IMR-90 (cell line): ENCODE measurements at regions not wholly inside any gene's neighbourhood (a gene's known extent, or its start where the extent isn't known, plus 50 kb on each side); places are given as distances from the start of the nearest gene placed in this dataset.

ENCODE experiments used
- ATAC-seq: fragments of 200-7000 bp; cut with Tn5 transposase; 2 replicates; pipeline ENCODE4 v1.9.1; 2020; ENCODE audit warnings: low read depth, mild to moderate bottlenecking, moderate library complexity
- BruUV-seq: library from RNA; stranded (reverse); fragments of 400-500 nt; replicated peaks from 2 replicates; lab custom pipeline; 2021; lab: Mats Ljungman, UMichigan
- CTCF ChIA-PET: fragments of 300-600 bp; formaldehyde crosslinking; extraction: SDS; loops from one replicate; lab custom pipeline; 2021; ENCODE audit warnings: antibody characterized with exemption; lab: Yijun Ruan, JAX
- POLR2A ChIA-PET: fragments of 300-600 bp; sonication (Branson Sonifier 250); formaldehyde crosslinking; loops from one replicate; lab custom pipeline; 2022; ENCODE audit warnings: antibody characterized with exemption; ENCODE audit not compliant: unreplicated experiment; lab: Charles Lee
- DNase-seq: peaks from one replicate; pipeline ENCODE4 v3.0.0; 2013
- H2AFZ ChIP-seq: replicated peaks from 2 replicates; pipeline ENCODE3; 2013; ENCODE audit warnings: low read length, mild to moderate bottlenecking; ENCODE audit not compliant: poor library complexity
- H2AK5ac ChIP-seq: 2 replicates; pipeline ENCODE4 v1.6.1; 2013; ENCODE audit warnings: low read depth, low read length, inconsistent platforms
- H2AK9ac ChIP-seq: replicated peaks from 2 replicates; pipeline ENCODE3; 2013; ENCODE audit warnings: mild to moderate bottlenecking, low read depth, low read length, moderate library complexity; ENCODE audit not compliant: poor library complexity
- H2BK120ac ChIP-seq: 2 replicates; pipeline ENCODE4 v1.6.1; 2013; ENCODE audit warnings: low read depth, low read length, inconsistent platforms
- H2BK15ac ChIP-seq: 3 replicates; pipeline ENCODE4 v1.6.1; 2013; ENCODE audit warnings: low read depth, low read length, inconsistent platforms
- H2BK20ac ChIP-seq: 2 replicates; pipeline ENCODE4 v1.6.1; 2013; ENCODE audit warnings: low read depth, mild to moderate bottlenecking, inconsistent platforms, low read length, moderate library complexity
- H2BK5ac ChIP-seq: 2 replicates; pipeline ENCODE4 v1.6.1; 2013; ENCODE audit warnings: mild to moderate bottlenecking, low read depth, low read length, inconsistent platforms; ENCODE audit not compliant: poor library complexity, severe bottlenecking
- H3K14ac ChIP-seq: replicated peaks from 2 replicates; pipeline ENCODE4 v1.6.1; 2013; ENCODE audit warnings: low read depth, low read length, inconsistent platforms
- H3K18ac ChIP-seq: 2 replicates; pipeline ENCODE4 v1.6.1; 2013; ENCODE audit warnings: low read depth, low read length, control low read depth
- H3K23ac ChIP-seq: 2 replicates; pipeline ENCODE4 v1.6.1; 2013; ENCODE audit warnings: low read depth, low read length, inconsistent platforms
- H3K27ac ChIP-seq: 2 replicates; pipeline ENCODE4 v1.5.1; 2013; ENCODE audit warnings: mild to moderate bottlenecking, control low read depth, low read length; ENCODE audit not compliant: insufficient read depth
- H3K27me3 ChIP-seq: 2 replicates; pipeline ENCODE4 v1.6.1; 2013; ENCODE audit warnings: low read length; ENCODE audit not compliant: control insufficient read depth, insufficient read depth
- H3K36me3 ChIP-seq: 2 replicates; pipeline ENCODE4 v1.6.1; 2013; ENCODE audit warnings: low read length, mixed read lengths; ENCODE audit not compliant: control insufficient read depth, insufficient read depth
- H3K4ac ChIP-seq: 2 replicates; pipeline ENCODE4 v1.6.1; 2013; ENCODE audit warnings: low read depth, low read length, inconsistent platforms
- H3K4me1 ChIP-seq: 2 replicates; pipeline ENCODE4 v1.6.1; 2013; ENCODE audit warnings: low read length, mixed read lengths; ENCODE audit not compliant: control insufficient read depth, insufficient read depth
- H3K4me2 ChIP-seq: 2 replicates; pipeline ENCODE4 v1.6.1; 2013; ENCODE audit warnings: low read depth, mild to moderate bottlenecking, control low read depth, low read length, moderate library complexity
- H3K4me3 ChIP-seq: 2 replicates; pipeline ENCODE4 v1.5.1; 2013; ENCODE audit warnings: low read depth, mild to moderate bottlenecking, control low read depth, low read length, moderate library complexity; ENCODE audit not compliant: insufficient read depth
- H3K56ac ChIP-seq: 2 replicates; pipeline ENCODE4 v1.6.1; 2013; ENCODE audit warnings: low read length, inconsistent platforms; ENCODE audit not compliant: insufficient read depth; ENCODE audit errors: extremely low read depth
- H3K79me1 ChIP-seq, 2 experiments: 2 replicates each; pipeline ENCODE4 v1.6.1; 2013; ENCODE audit warnings: low read length in 2 of 2, inconsistent platforms in 1 of 2, low read depth in 1 of 2
- H3K9ac ChIP-seq: 2 replicates; pipeline ENCODE4 v1.6.1; 2013; ENCODE audit warnings: low read depth, low read length, control low read depth
- H3K9me1 ChIP-seq: 2 replicates; pipeline ENCODE4 v1.6.1; 2013; ENCODE audit warnings: low read length, inconsistent platforms; ENCODE audit not compliant: insufficient read depth
- H3K9me3 ChIP-seq: 2 replicates; pipeline ENCODE4 v1.6.1; 2013; ENCODE audit warnings: low read length; ENCODE audit not compliant: control insufficient read depth, insufficient read depth
- H4K20me1 ChIP-seq: 2 replicates; pipeline ENCODE4 v1.6.1; 2013; ENCODE audit warnings: low read length, inconsistent platforms; ENCODE audit not compliant: insufficient read depth
- H4K5ac ChIP-seq: 2 replicates; pipeline ENCODE4 v1.6.1; 2013; ENCODE audit warnings: mild to moderate bottlenecking, low read depth, low read length, control low read depth
- H4K8ac ChIP-seq, 2 experiments: 2 replicates each; pipeline ENCODE4 v1.6.1; 2013; ENCODE audit warnings: low read depth in 2 of 2, low read length in 2 of 2, control low read depth in 1 of 2, inconsistent platforms in 1 of 2
- H4K91ac ChIP-seq: 2 replicates; pipeline ENCODE4 v1.6.1; 2013; ENCODE audit warnings: low read depth, low read length, inconsistent platforms; ENCODE audit not compliant: insufficient read depth
- CEBPB ChIP-seq: IDR thresholded peaks from 2 replicates; pipeline ENCODE4 v1.6.1; 2012; ENCODE audit warnings: low read depth, low read length, improper control_type of control experiment
- FOS ChIP-seq: fragments of 150-350 bp; IDR thresholded peaks from 2 replicates; pipeline ENCODE4 v1.6.1; 2016; ENCODE audit warnings: low read depth, low read length
- MAFK ChIP-seq: IDR thresholded peaks from 2 replicates; pipeline ENCODE4 v1.6.1; 2012; ENCODE audit warnings: low read depth, low read length, improper control_type of control experiment
- MAZ ChIP-seq: IDR thresholded peaks from 2 replicates; pipeline ENCODE4 v1.6.1; 2012; ENCODE audit warnings: low read depth, mild to moderate bottlenecking, low read length, improper control_type of control experiment, moderate library complexity, borderline replicate concordance
- MXI1 ChIP-seq: IDR thresholded peaks from 2 replicates; pipeline ENCODE4 v1.6.1; 2012; ENCODE audit warnings: low read depth, mild to moderate bottlenecking, low read length, moderate library complexity, borderline replicate concordance
- NFE2L2 ChIP-seq: fragments of 150-350 bp; IDR thresholded peaks from 2 replicates; pipeline ENCODE4 v1.6.1; 2016; ENCODE audit warnings: low read depth, mild to moderate bottlenecking, low read length
- POLR2A ChIP-seq: IDR thresholded peaks from 2 replicates; pipeline ENCODE4 v1.6.1; 2012; ENCODE audit warnings: mild to moderate bottlenecking, low read depth, low read length
- RAD21 ChIP-seq: IDR thresholded peaks from 2 replicates; pipeline ENCODE4 v1.6.1; 2012; ENCODE audit warnings: low read length, improper control_type of control experiment
- RCOR1 ChIP-seq: IDR thresholded peaks from 2 replicates; pipeline ENCODE4 v1.6.1; 2012; ENCODE audit warnings: mild to moderate bottlenecking, low read length, improper control_type of control experiment; ENCODE audit not compliant: insufficient replicate concordance
- RFX5 ChIP-seq: IDR thresholded peaks from 2 replicates; pipeline ENCODE4 v1.8.0; 2012; ENCODE audit warnings: low read depth, mild to moderate bottlenecking, low read length, moderate library complexity
- SMC3 ChIP-seq: fragments of 150-350 bp; IDR thresholded peaks from 2 replicates; pipeline ENCODE4 v1.6.1; 2016; ENCODE audit warnings: low read depth, mild to moderate bottlenecking, antibody characterized with exemption, low read length, moderate library complexity
- WGBS, 2 experiments: methylation state at CpG; one replicate each; pipeline versions ENCODE4 v1.1.5 to v1.1.7; 2013; ENCODE audit warnings: missing lambda C conversion rate in 2 of 2; ENCODE audit not compliant: insufficient read length in 1 of 2; ENCODE audit errors: extremely low coverage in 2 of 2; 5-methylcytosine and 5-hydroxymethylcytosine counted together
- dilution Hi-C: fragments of 300-500 bp; cut with HindIII; formaldehyde crosslinking; loops from one replicate; pipeline ENCODE4 v1.14.3; 2018; ENCODE audit warnings: low sequenced_read_pairs; ENCODE audit not compliant: unreplicated experiment
- in situ Hi-C: fragments of 300-500 bp; cut with MboI; formaldehyde crosslinking; loops from 3 replicates; pipeline ENCODE4 v1.14.3; 2019; ENCODE audit warnings: low sequenced_read_pairs, inconsistent platforms, mixed read lengths
- intact Hi-C: fragments of 100-400 bp; cut with micrococcal nuclease; formaldehyde crosslinking; loops from 2 replicates; pipeline ENCODE4 v1.10.0; 2022
- TF ChIP-seq, protein P1 (sequence below): fragments of 150-350 bp; IDR thresholded peaks from 2 replicates; pipeline ENCODE4 v1.6.1; 2017; ENCODE audit warnings: mild to moderate bottlenecking, antibody characterized with exemption, low read length, low read depth
- TF ChIP-seq, protein P2 (sequence below): conservative IDR thresholded peaks from 2 replicates; pipeline ENCODE4 v1.5.1; 2012; ENCODE audit warnings: mild to moderate bottlenecking, low read depth, low read length, improper control_type of control experiment

DNA sequence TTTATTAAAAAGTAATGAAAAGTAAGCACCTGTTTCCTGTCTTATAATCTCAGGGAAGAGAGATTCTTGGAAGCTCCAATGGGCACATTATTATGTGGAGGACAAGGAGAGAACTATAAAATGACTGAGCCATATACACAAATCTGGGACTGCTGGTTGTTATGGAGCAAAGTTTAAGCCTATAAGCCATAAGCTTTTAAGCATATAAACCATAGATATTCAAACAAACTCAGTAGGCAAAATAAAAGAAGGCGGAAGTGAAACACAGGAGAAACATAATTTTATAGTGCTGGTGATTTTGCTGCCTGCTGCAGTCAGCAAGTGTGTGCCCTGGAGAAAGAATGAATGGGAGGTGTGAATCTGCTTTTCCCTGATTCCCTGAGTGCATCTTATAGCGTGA, 274.4 kb downstream of the KIF20B start:
- in situ Hi-C loops (no loop called here), intact Hi-C loops (no loop called here), dilution Hi-C loops (no loop called here)
- ATAC-seq (no peak), DNase-seq (no peak)
- no peak overlapping the region for H3K23ac ChIP-seq
- H2AFZ ChIP-seq, result no peak overlapping the region
- no CpG with 5 or more reads among the region's 2 CpGs for WGBS, 2 experiments
- no peak overlapping the region for H2BK20ac ChIP-seq
- no peaks in the 10 kb centered on the region for H3K79me1 ChIP-seq
- H3K4me1 ChIP-seq, result no peaks in the 10 kb centered on the region
- H4K8ac ChIP-seq, result no peak overlapping the region
- H3K56ac ChIP-seq, result no peak overlapping the region
- H3K4me3 ChIP-seq, result no peak overlapping the region
- no peak overlapping the region for H3K14ac ChIP-seq
- H3K9me3 ChIP-seq, result no peaks in the 10 kb centered on the region
- no peak overlapping the region for H4K91ac ChIP-seq
- H4K20me1 ChIP-seq, result no peaks in the 10 kb centered on the region
- no peak overlapping the region for H3K18ac ChIP-seq
- no peak overlapping the region for H2AK9ac ChIP-seq
- BruUV-seq, result no TSS peak
- H3K27me3 ChIP-seq, result no peaks in the 10 kb centered on the region; the same call in 1 of the 2 replicates
- no peak overlapping the region for H2AK5ac ChIP-seq
- no peaks in the 10 kb centered on the region for H3K36me3 ChIP-seq
- H3K9ac ChIP-seq, result no peak overlapping the region
- H2BK5ac ChIP-seq, result no peak overlapping the region
- TF ChIP-seq, protein P1, sequence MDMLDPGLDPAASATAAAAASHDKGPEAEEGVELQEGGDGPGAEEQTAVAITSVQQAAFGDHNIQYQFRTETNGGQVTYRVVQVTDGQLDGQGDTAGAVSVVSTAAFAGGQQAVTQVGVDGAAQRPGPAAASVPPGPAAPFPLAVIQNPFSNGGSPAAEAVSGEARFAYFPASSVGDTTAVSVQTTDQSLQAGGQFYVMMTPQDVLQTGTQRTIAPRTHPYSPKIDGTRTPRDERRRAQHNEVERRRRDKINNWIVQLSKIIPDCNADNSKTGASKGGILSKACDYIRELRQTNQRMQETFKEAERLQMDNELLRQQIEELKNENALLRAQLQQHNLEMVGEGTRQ, result no peak
- TF ChIP-seq CEBPB, result no peak
- TF ChIP-seq MXI1, result no peak
- TF ChIP-seq MAFK, result no peak
- no peak for TF ChIP-seq FOS
- no peak for TF ChIP-seq RAD21
- no peak for TF ChIP-seq RFX5
- no peak for TF ChIP-seq RCOR1
- no peak for TF ChIP-seq SMC3
- no peak for TF ChIP-seq POLR2A
- TF ChIP-seq, protein P2, sequence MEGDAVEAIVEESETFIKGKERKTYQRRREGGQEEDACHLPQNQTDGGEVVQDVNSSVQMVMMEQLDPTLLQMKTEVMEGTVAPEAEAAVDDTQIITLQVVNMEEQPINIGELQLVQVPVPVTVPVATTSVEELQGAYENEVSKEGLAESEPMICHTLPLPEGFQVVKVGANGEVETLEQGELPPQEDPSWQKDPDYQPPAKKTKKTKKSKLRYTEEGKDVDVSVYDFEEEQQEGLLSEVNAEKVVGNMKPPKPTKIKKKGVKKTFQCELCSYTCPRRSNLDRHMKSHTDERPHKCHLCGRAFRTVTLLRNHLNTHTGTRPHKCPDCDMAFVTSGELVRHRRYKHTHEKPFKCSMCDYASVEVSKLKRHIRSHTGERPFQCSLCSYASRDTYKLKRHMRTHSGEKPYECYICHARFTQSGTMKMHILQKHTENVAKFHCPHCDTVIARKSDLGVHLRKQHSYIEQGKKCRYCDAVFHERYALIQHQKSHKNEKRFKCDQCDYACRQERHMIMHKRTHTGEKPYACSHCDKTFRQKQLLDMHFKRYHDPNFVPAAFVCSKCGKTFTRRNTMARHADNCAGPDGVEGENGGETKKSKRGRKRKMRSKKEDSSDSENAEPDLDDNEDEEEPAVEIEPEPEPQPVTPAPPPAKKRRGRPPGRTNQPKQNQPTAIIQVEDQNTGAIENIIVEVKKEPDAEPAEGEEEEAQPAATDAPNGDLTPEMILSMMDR, result no peak
- TF ChIP-seq NFE2L2, result no peak
- no peak for TF ChIP-seq MAZ
- no peak overlapping the region for H3K27ac ChIP-seq
- H2BK15ac ChIP-seq, result no peak overlapping the region
- ChIA-PET CTCF (no interaction called here), POLR2A (no interaction called here)
- no peak overlapping the region for H2BK120ac ChIP-seq
- no peak overlapping the region for H3K4ac ChIP-seq
- no peaks in the 10 kb centered on the region for H3K9me1 ChIP-seq
- H4K5ac ChIP-seq, result no peak overlapping the region
- H3K4me2 ChIP-seq, result no peak overlapping the region
